ENCODE measurements at regions not wholly inside any gene's neighbourhood (a gene's known extent, or its start where the extent isn't known, plus 50 kb on each side); places are given as distances from the start of the nearest gene placed in this dataset.

- no peak for TF ChIP-seq CTCF (IDR thresholded peaks at IDR 0.05)
- no peak for TF ChIP-seq POLR2AphosphoS5 (IDR thresholded peaks at IDR 0.05)
These were observed 1146.2 kb downstream of the RPA4 start for GRCh38 chrX:98029861-98030260.

Data from suprapubic skin (tissue), 3 donors.